Stimulated activated CD8-positive, alpha-beta memory T cell treated with anti-CD3 and anti-CD28 coated beads, Interleukin-12 subunit alpha, Interleukin-12 subunit beta, amount 100 ng/mL, for 24 hours (primary cell): ENCODE measurements at regions not wholly inside any gene's neighbourhood (a gene's known extent, or its start where the extent isn't known, plus 50 kb on each side); places are given as distances from the start of the nearest gene placed in this dataset.

Experiments
- DNase-seq: peaks from one replicate; pipeline ENCODE4 v3.0.0-alpha.2; 2020; ENCODE audit errors: extremely low read depth

DNA sequence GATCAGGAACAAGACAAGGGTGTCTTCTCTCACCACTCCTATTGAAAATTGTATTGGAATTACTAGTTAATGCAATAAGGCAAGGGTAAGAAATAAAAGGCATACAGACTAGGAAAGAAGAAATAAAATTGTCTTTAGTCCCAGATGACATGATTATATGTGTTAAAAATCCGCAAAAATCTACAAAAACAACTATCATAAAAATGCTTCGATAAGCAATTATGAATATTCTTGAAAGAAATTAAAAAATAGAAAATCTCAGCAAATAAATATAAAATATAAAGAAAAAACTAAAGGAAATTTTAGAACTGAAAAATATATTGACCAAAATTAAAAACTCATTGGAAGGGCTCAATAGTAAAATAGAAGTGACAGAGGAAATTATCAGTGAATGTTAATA lies 243.3 kb downstream of the ZNF674 start:
- no peak for DNase-seq

DNA sequence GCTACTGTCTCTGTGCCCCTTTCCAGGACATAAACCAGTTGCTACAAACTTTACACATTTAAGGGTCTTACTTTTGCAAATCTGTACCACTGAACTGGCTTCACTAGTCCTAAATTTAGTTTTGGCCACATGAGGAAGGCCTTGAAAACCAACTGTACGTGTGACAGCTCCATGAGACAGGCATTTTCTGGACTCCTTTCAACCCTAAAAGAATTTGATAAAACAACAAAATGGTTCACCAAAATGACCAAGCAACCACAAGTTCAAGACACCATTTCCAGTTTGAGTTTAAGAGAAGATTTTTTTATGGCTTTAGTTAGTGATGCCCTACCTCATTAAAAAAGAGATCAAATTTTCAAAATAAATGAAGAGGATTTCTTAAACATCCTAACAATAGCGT lies 246.4 kb downstream of the ZNF674 start:
- no peak for DNase-seq

DNA sequence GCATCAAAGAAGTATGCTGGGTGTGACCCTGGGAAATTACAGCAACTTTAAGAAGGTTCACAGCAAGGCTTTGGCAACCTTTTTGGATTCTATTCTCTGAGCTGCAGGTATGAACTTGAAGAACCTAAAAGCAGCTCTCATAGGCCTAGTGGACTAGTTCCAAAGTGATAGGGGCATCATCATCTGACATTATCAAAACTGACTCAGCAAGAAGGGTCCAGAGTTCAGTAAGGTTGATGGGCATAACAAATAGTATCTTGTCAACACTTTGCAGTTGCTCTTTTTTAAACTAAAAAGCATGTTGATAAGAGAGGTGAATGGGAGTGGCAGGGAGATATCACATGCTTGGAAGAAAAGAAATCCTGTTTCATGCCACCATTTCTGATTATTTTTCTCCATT lies 249.3 kb downstream of the ZNF674 start:
- DNase-seq = no peak

DNA sequence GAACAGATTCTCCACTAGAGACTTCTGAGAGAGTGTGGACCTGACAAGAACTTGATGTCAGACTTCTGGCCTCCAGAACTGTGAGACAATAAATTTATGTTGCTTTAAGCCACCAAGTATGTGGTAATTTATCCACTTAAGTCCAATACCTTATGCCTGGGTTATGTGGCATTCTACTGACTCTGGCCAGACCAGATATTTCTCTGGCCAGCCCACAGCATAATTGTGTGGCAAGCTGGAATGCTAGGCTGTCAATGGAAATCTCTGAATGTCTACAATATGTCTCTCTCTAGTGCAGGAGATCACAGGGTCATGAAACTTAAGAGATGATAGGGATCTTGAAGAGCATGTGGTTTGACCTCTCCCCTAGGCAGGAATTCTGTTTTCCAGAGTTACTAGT lies 251.0 kb downstream of the ZNF674 start:
- no peak for DNase-seq

DNA sequence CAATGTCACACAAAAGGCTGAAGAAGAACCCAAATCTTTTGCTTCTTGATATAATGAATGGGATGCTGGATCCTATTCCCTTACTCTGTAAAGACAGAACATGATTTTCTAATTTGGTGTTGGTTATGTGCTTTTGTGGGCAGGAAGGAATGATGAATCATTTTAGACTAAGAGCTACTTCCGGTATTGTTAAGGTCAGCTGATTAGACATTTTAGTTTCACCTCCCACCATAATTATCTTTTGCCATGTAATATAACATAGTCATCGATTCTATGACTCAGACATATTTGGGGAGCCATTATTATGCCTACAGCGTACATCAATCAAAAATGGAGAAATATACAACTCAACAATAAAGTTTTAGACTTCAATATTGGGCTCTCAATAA lies 265.3 kb downstream of the ZNF674 start:
- DNase-seq = no peak

DNA sequence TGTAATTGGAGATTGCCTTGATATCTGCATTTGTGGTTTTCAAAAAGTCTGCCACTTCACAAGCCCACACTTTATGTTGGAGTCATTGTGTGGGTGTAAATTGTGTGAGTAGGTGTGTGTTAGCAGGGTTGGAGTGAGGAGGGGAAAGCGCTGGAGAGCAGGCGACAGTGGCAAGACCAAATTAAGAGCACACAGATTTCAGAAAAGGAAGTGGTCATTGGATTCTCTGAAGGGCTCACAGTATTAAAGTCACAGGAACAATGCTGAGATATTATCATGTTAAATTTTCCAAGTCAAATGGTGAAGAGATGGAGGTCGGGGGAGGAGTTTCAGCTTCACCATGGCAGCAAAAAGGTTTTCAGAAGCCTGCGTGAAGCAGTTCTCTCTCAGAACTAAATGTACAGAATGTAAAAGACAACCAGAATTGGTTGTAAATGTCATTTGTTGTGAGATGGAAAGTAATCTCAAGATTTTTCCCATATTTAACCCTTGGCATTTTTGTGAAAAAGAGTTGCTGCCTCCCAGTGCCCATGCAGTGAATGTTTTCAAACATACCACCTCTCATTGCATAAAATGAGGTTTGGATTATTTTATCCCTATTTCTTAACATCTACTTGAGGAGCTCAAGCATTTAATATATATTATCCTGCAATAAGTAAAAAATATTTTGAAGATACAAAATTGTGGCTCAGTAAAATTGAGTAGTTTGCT lies 265.9 kb downstream of the ZNF674 start:
- DNase-seq = no peak

DNA sequence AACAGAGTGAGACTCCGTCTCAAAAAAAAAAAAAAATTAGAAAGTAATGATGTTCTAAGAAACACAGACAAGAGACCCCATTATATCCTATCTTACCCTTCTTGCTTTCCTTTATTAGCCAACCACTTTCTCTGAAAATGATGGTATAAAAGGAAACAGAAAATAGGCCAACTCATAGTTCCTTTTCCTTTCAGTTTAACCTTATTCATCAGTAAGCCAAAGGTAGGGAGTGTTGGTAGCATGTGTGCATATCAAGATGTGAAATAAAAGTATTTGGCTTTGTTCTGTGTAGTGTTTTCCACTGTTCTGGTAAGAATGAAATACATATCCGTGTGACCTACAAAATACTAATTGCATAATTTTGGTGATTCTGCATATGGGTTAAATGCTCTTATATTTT lies 266.6 kb downstream of the ZNF674 start:
- no peak for DNase-seq

DNA sequence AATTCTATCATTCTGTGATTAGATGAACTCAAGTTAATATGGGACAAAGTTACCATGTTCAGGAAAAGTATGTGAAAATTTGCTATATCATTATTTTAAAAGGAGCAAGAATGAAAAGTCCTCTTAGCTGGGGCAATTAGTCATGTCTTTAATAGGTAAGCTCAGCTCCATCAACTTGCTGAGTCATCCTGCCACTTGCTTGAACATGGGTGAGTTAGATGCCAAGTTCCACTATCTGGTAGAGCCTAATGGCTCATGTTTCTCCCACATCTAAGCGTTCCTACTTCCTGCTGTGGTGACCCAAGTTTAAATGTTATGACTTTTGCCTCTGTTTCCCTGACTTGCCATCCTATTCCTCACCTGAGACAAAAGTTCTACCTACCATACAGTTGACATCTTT lies 276.8 kb downstream of the ZNF674 start:
- DNase-seq = no peak

DNA sequence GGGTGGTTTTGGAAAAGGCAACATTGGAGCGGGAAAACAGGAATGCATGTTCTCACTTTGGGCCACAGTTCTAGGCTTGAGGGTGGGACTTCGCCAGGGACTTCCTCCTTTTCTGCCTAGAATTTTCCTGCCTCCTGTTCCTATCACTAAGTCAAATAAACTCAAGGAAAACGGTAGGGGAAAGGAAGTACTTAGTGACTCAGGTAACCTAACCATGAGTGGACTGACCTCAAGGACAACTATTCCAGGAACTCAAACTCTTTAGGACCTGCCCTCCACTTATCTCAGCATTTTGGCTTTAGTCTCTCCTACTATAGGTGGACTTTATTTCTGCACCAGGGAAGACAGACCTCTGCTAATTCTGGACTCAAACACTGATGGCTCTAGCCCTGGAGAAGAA lies 281.7 kb downstream of the ZNF674 start:
- no peak for DNase-seq

DNA sequence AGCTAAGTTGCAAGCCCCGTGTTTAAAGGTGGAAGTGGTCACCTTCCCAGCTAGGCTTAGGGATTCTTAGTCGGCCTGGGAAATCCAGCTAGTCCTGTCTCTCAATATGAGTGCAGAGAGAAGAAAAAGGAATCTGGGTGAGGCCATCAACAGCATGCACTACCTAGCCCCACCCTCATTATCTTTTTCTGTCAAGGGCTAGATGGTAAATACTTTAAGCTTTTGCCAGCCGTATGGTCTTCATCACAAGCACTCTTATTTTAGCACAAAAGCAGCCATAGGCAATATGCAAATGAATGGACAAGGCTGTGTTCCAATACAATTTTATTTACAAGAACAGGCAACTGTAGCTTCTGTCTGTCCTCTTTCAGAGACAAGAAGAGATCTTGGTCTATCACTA lies 282.9 kb downstream of the ZNF674 start:
- DNase-seq = no peak

DNA sequence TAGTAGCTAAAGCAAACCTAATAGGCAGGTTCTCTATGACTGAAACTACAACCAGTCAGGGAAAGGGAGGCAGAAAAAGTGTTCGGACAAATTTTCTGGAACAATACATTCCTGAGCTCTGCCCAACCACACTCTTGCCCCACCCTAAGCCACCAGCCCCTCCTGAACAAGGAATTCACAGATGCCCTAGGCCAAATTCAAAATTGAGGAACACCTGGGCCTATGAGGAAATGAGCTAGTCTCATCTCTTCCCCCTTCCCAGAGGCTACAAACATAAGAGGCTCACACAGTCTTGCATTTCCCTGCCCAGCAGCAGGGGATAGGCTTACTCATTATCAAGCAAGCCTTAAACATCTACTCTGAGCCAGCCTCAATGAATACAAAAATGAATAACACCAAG lies 284.7 kb downstream of the ZNF674 start:
- DNase-seq = no peak

DNA sequence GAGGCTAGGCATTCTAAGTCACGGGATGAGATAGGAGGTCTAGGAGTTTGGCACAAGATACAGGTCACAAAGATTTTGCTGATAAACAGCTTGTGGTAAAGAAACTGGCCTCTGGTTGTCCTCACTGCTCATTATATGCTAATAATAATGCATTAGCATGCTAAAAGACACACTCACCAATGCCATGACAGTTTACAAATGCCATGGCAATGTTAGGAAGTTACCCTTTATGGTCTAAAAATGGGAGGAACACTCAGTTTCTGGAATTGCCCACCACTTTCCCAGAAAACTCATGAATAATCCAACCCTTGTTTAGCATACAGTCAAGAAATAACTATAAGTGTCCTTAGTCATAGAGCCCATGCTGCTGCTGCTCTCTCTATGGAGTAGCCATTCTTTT lies 286.9 kb downstream of the ZNF674 start:
- DNase-seq = no peak

DNA sequence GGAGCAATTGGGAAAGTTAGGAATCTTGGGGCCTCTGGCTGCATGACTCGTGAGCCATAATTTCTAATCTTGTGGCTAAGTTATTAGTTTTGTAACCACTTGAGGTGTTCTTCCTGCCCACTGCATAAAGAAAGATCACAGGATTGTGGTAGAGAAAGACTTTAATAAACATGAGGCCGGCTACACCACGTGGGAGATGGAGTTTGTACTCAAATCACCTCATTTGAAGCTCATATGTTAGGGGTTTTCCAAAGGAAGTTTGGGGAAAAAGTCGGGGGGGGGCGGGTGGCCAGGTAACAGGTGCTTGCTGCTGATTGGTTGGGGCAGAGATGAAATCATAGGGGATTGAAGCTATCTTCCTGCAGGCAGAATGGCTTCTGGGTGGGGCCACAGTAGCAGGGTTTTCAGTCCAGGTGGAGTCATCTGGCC lies 287.8 kb downstream of the ZNF674 start:
- no peak for DNase-seq

DNA sequence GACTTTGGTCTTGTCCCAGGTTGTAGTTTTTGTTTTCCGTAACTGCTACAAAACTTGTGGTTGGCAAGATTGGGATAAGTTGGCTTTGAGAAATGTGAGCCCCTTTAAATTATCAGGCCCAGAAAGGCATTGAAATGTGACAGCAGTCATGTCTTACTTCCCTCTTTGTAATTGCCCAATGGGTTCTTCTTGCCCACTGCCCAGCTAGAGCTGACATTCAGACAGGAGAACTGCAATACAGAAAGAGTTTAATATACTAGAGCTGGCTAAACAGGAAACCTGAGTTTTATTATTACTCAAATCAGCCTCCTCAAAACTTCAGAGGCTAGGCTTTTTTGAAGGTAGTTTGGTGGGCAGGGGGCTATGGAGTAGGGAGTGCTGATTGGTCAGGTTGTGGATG lies 288.3 kb downstream of the ZNF674 start:
- DNase-seq = no peak

DNA sequence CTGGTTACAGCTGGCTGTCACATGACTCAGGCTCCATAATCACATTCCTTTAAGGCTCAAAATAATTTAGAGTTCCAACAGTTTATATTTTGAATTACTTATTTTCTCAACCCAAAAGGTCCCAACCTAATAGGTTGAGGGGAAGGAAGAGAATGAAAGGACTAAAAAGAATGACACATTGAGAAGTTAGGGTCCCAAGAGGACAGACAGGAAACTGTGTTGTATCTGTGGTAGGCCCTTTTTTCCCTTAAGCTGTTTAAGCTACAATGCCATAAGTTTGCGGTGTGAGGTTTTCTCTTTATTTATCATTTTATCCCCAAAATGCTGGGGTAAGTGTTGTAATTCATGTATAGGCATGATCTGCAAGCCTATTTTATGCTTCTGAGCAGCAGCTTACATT lies 290.2 kb downstream of the ZNF674 start:
- DNase-seq = no peak

DNA sequence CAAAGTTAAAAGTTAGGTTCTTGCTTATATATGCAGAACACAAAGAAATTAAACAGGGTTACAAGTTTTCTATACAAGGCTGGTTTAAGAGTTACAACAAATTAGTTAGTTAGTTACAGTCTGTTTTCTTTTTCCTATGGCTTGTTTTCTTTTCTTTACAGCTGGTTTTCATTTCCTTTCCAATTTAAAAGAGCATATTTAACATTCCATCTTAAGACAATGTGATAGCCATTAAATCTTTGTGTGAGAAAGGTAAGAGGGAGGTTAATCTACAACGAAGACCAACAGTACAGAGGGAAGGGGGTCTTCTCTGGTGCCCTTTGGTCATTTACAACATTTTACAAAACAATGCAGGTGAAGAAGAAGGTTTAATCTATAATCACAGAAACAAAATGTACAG lies 290.6 kb downstream of the ZNF674 start:
- no peak for DNase-seq

DNA sequence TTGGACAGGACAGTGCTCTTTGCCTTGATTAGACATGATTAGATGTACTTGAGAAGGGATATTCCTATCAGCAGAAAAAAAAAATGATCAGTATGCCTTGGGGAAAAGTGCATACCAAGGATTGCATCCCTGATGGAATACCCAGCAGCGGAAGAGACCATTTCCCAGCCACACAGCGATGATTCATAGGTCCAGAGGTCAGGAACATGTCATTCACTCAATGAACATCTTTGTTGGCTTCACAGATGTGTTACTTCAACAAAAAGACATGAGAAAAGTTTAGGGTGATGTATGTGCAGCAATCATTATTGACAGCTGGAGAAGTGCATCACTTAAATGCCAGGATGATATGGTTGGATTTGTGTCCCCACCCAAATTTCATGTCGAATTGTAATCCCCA lies 293.5 kb downstream of the ZNF674 start:
- no peak for DNase-seq

DNA sequence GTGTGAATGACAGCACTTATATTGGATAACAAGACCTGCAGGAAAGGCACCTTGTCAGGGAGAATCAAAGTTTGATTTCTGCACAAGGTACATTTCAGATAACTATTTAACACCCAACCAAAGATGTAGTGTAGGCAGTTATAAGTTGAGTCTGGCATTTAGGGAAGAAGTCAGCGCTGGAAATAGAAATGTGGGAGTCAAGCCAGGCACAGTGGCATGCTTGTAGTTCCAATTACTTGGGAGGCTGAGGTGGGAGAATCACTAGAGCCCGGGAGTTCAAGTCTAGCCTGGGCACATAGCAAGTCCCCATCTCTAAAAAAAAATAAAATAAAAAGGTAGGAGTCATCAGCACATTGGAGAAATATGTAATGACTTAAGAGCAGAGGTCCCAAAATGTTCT lies 295.1 kb downstream of the ZNF674 start:
- DNase-seq = no peak

DNA sequence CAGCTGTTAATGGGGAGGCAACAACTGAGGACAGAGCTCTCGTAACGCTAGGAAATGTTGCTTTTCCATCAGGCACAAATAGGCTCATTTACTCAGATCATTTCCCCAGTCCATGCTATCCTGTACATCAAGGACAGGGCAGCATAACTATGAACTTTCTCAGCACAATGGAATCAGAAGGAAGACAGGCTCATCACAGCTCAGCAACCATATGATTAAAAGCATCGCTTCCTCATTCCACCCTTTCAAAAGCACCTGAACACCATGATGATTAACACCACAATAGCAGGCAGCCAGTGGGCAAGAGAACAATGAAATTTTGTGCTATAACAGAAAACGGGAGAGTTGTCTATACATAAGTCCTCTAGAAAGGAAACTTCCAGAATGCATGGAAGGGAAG lies 297.8 kb downstream of the ZNF674 start:
- DNase-seq = no peak

DNA sequence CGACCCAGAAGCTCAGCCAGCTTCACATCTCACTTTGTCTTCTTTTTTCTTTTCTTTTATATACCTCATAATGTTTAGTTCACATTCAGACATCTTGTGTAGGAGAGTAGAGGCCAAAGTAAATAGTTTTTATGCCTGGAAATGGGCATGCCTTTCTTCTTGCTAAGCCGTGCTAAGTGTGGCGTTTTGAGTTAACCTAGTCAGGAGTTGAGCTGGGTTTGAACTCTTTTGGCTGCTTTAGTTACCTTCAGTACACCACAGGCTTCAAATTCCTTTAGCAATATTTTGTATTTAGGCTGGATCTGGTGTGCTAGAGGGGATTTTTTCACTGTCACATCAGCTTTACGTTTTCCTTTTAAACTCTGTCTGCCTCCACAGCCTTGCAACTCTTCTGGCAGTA lies 300.8 kb downstream of the ZNF674 start:
- DNase-seq = no peak

DNA sequence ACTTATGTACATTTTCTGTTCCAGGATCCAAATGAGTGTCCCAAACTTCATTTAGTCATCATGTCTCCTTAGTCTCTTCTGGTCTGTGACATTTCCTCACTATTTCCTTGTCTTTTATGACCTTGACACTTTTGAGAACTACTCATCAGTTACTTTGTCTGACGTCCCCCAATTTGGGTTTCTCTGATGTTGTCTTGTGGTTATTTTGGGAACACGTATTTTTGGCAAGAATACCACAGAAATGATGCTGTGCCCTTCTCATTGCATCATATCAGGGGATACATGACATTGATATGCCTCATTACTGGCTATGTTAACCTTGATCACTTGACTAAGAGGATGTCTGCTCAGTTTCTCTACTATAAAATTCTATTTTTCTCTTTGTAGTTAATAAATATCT lies 308.8 kb downstream of the ZNF674 start:
- no peak for DNase-seq

DNA sequence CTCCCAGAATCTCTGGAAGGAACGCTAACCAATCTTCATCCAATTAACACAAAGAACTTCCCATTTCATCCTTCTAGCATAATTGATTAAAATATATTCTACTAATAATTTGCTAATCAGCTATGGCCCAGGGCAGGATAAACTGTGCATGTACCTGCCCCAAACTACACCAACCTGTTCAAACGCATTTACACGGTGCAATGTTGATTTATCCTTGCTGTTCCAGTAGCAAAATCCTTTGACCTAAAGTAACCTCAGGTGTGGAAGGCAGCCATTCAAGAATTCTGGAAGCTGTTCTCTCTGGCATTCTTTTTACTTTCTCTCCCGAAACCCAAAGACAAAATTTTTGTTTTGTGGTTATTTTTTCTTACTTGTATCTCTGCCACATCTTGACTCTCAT lies 309.4 kb downstream of the ZNF674 start:
- no peak for DNase-seq

DNA sequence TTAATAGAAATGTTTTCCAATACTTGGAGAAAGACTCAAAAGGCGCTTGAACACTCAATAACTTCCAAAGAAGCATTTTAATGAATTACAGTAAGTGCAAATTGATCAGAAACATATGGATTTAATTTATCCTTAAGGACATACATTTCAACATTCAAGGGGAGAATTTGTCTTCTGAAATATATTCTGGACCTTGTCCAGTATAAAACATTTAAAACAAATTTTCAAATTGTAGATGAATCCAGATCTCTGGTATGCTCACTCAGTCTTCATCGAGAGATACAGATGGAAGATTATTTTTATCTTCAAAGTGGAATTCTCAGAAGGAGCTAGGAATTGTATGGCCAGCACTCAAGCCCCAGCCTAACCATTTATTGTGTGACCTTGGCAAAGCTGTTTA lies 310.4 kb downstream of the ZNF674 start:
- DNase-seq = no peak

DNA sequence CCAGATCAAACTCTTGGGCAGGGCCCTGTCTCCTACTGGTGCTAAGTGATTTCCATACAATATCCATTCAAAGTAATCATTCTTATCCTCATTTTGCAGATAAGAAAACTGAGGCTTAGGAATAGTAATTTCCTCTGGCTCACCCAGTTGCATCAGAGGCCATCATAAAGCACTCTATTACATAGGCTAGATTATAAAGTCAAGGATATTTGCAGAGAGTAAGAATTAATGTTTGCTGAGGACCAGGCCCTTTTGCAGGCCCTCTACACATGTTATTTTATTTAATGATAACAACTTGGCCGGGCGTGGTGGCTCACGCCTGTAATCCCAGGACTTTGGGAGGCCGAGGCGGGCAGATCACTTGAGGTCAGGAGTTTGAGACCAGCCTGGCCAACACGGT lies 316.8 kb downstream of the ZNF674 start:
- no peak for DNase-seq

DNA sequence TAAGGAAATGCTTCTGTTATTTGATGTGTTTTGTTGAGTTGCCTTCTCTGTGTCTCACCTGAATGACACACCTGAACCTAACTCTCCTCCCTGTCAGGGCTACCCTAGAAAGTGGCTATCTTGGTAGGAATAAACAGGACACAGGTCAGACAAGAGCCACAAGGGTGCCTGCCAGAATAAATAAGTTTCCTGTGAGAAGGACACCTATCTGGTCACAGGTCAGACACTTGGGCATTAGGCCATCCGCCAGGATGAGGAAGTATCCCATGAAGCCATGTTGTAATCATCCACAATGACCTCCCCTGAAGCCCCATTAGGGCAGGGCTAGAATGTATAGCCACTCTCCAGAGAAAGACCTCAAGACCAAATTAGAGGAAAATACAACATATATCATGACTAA lies 318.8 kb downstream of the ZNF674 start:
- DNase-seq = no peak
